Neural cell (in vitro differentiated cells): ENCODE measurements at regions not wholly inside any gene's neighbourhood (a gene's known extent, or its start where the extent isn't known, plus 50 kb on each side); places are given as distances from the start of the nearest gene placed in this dataset.

ENCODE experiments used
- CTCF ChIP-seq: fragments of 450-650 bp; IDR thresholded peaks from 2 replicates; pipeline ENCODE4 v1.5.1; 2014; ENCODE audit warnings: antibody characterized with exemption, mild to moderate bottlenecking, moderate library complexity; ENCODE audit not compliant: poor library complexity, severe bottlenecking
- EP300 ChIP-seq: fragments of 450-650 bp; conservative IDR thresholded peaks from 2 replicates; pipeline ENCODE4 v1.6.1; 2014; ENCODE audit warnings: antibody characterized with exemption, mild to moderate bottlenecking, moderate library complexity; ENCODE audit not compliant: poor library complexity, severe bottlenecking
- EZH2 ChIP-seq: fragments of 200-600, 300-800 bp; shearing (Covaris generic), sonication (generic); IDR thresholded peaks from 2 replicates; pipeline ENCODE4 v1.6.1; 2014; ENCODE audit warnings: antibody characterized with exemption, low read length, borderline replicate concordance, mild to moderate bottlenecking; ENCODE audit not compliant: insufficient read depth, poor library complexity, severe bottlenecking
- SMC3 ChIP-seq: fragments of 450-650 bp; conservative IDR thresholded peaks from 2 replicates; pipeline ENCODE4 v1.6.1; 2014; ENCODE audit warnings: antibody characterized with exemption, mild to moderate bottlenecking, moderate library complexity; ENCODE audit not compliant: poor library complexity

DNA sequence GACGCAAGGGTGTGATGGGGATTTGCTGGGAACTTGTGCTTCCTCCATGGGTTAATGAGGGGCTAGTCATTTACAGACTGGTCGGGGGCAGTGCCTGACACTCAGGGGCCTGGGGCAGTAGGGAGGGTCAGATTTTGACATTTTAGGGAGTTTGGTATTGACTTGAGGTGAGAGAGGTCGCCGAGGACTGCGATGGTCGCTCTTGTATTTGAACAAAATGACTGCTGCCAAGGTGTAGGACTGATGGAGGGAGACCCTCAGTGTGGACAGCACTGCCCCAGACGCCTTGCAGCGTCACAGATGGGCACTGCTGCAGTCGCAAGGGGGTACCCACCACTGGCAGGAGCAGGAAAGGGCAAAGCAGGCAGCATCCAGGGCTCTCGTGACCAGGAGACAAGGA lies 182.9 kb downstream of the RTP5 start:
- no peak for TF ChIP-seq EP300
- no peak for TF ChIP-seq CTCF
- no peak for TF ChIP-seq EZH2
- no peak for TF ChIP-seq SMC3
